ENCODE measurements at regions not wholly inside any gene's neighbourhood (a gene's known extent, or its start where the extent isn't known, plus 50 kb on each side); places are given as distances from the start of the nearest gene placed in this dataset.

GRCh38 chr6:91303326-91303725 lies 716.5 kb upstream of the MAP3K7 start:
- H3K27me3 Mint-ChIP-seq (ENCODE audit: low read depth) = no peaks in the 10 kb centered on the region

GRCh38 chr6:91299544-91300491 lies 712.9 kb upstream of the MAP3K7 start:
- peaks cover 8% of the 10 kb centered on the region for H3K9me3 Mint-ChIP-seq
- no peak for DNase-seq (ENCODE audit: low spot score)
- no peaks in the 10 kb centered on the region for H3K27me3 Mint-ChIP-seq (ENCODE audit: low read depth)
- no peaks in the 10 kb centered on the region for H3K36me3 Mint-ChIP-seq (ENCODE audit: low read depth)
- no peaks in the 10 kb centered on the region for H3K4me1 Mint-ChIP-seq (ENCODE audit: low read depth)
- no peak overlapping the region for H3K27ac Mint-ChIP-seq
- H3K4me3 Mint-ChIP-seq = no peak overlapping the region

More at GRCh38 chr6:91303326-91303725, 716.5 kb upstream of the MAP3K7 start:
- no peak overlapping the region for H3K27ac Mint-ChIP-seq
- no peak overlapping the region for H3K4me3 Mint-ChIP-seq
- H3K36me3 Mint-ChIP-seq (ENCODE audit: low read depth) = no peaks in the 10 kb centered on the region
- no peak for DNase-seq (ENCODE audit: low spot score)
- peaks cover 9% of the 10 kb centered on the region for H3K9me3 Mint-ChIP-seq
- H3K4me1 Mint-ChIP-seq (ENCODE audit: low read depth) = no peaks in the 10 kb centered on the region

- no peak for DNase-seq (ENCODE audit: low spot score)
- no peak overlapping the region for H3K4me3 Mint-ChIP-seq
Measured at GRCh38 chr6:91298543-91299145, 711.8 kb upstream of the MAP3K7 start.

GRCh38 chr6:91293395-91293794 lies 706.5 kb upstream of the MAP3K7 start:
- DNase-seq (ENCODE audit: low spot score) = no peak
- H3K27ac Mint-ChIP-seq = no peak overlapping the region
- H3K36me3 Mint-ChIP-seq (ENCODE audit: low read depth) = no peaks in the 10 kb centered on the region
- H3K9me3 Mint-ChIP-seq = no peaks in the 10 kb centered on the region
- H3K4me1 Mint-ChIP-seq (ENCODE audit: low read depth) = no peaks in the 10 kb centered on the region
- H3K4me3 Mint-ChIP-seq = no peak overlapping the region
- no peaks in the 10 kb centered on the region for H3K27me3 Mint-ChIP-seq (ENCODE audit: low read depth)

More at GRCh38 chr6:91298543-91299145, 711.8 kb upstream of the MAP3K7 start:
- H3K27ac Mint-ChIP-seq = no peak overlapping the region
- H3K27me3 Mint-ChIP-seq (ENCODE audit: low read depth) = no peaks in the 10 kb centered on the region
- no peaks in the 10 kb centered on the region for H3K36me3 Mint-ChIP-seq (ENCODE audit: low read depth)
- H3K9me3 Mint-ChIP-seq = peaks cover 5% of the 10 kb centered on the region
- H3K4me1 Mint-ChIP-seq (ENCODE audit: low read depth) = no peaks in the 10 kb centered on the region

GRCh38 chr6:91291071-91291470 lies 704.2 kb upstream of the MAP3K7 start:
- no peaks in the 10 kb centered on the region for H3K9me3 Mint-ChIP-seq
- H3K27ac Mint-ChIP-seq = no peak overlapping the region
- no peaks in the 10 kb centered on the region for H3K4me1 Mint-ChIP-seq (ENCODE audit: low read depth)
- H3K4me3 Mint-ChIP-seq = no peak overlapping the region
- no peak for DNase-seq (ENCODE audit: low spot score)
- H3K27me3 Mint-ChIP-seq (ENCODE audit: low read depth) = no peaks in the 10 kb centered on the region
- no peaks in the 10 kb centered on the region for H3K36me3 Mint-ChIP-seq (ENCODE audit: low read depth)

GRCh38 chr6:91288741-91289140 lies 701.9 kb upstream of the MAP3K7 start:
- no peaks in the 10 kb centered on the region for H3K4me1 Mint-ChIP-seq (ENCODE audit: low read depth)
- H3K27ac Mint-ChIP-seq = no peak overlapping the region
- H3K27me3 Mint-ChIP-seq (ENCODE audit: low read depth) = no peaks in the 10 kb centered on the region
- DNase-seq (ENCODE audit: low spot score) = no peak
- H3K36me3 Mint-ChIP-seq (ENCODE audit: low read depth) = no peaks in the 10 kb centered on the region
- H3K9me3 Mint-ChIP-seq = no peaks in the 10 kb centered on the region
- no peak overlapping the region for H3K4me3 Mint-ChIP-seq

GRCh38 chr6:91281901-91282300 lies 695.0 kb upstream of the MAP3K7 start:
- no peaks in the 10 kb centered on the region for H3K4me1 Mint-ChIP-seq (ENCODE audit: low read depth)
- H3K4me3 Mint-ChIP-seq = no peak overlapping the region
- H3K27me3 Mint-ChIP-seq (ENCODE audit: low read depth) = no peaks in the 10 kb centered on the region
- H3K9me3 Mint-ChIP-seq = no peaks in the 10 kb centered on the region
- H3K36me3 Mint-ChIP-seq (ENCODE audit: low read depth) = no peaks in the 10 kb centered on the region
- DNase-seq (ENCODE audit: low spot score) = no peak
- H3K27ac Mint-ChIP-seq = no peak overlapping the region

GRCh38 chr6:91280494-91280830 lies 693.6 kb upstream of the MAP3K7 start:
- Mint-ChIP-seq H3K36me3 (ENCODE audit: low read depth) (no peaks in the 10 kb centered on the region), H3K27me3 (ENCODE audit: low read depth) (no peaks in the 10 kb centered on the region), H3K9me3 (no peaks in the 10 kb centered on the region), H3K27ac (no peak overlapping the region), H3K4me3 (no peak overlapping the region), H3K4me1 (ENCODE audit: low read depth) (no peaks in the 10 kb centered on the region)
- DNase-seq (ENCODE audit: low spot score) = no peak

- DNase-seq (ENCODE audit: low spot score) = no peak
Measured at GRCh38 chr6:91279740-91280493, 693.0 kb upstream of the MAP3K7 start.

GRCh38 chr6:91278416-91278815 lies 691.5 kb upstream of the MAP3K7 start:
- Mint-ChIP-seq H3K9me3 (no peaks in the 10 kb centered on the region), H3K27ac (no peak overlapping the region), H3K4me1 (ENCODE audit: low read depth) (no peaks in the 10 kb centered on the region), H3K4me3 (no peak overlapping the region), H3K27me3 (ENCODE audit: low read depth) (no peaks in the 10 kb centered on the region), H3K36me3 (ENCODE audit: low read depth) (no peaks in the 10 kb centered on the region)
- no peak for DNase-seq (ENCODE audit: low spot score)

More at GRCh38 chr6:91279740-91280493, 693.0 kb upstream of the MAP3K7 start:
- no peaks in the 10 kb centered on the region for H3K36me3 Mint-ChIP-seq (ENCODE audit: low read depth)
- H3K27ac Mint-ChIP-seq = no peak overlapping the region
- H3K4me3 Mint-ChIP-seq = no peak overlapping the region
- no peaks in the 10 kb centered on the region for H3K9me3 Mint-ChIP-seq
- H3K4me1 Mint-ChIP-seq (ENCODE audit: low read depth) = no peaks in the 10 kb centered on the region
- no peaks in the 10 kb centered on the region for H3K27me3 Mint-ChIP-seq (ENCODE audit: low read depth)

GRCh38 chr6:91276315-91276714 lies 689.4 kb upstream of the MAP3K7 start:
- Mint-ChIP-seq H3K36me3 (ENCODE audit: low read depth) (no peaks in the 10 kb centered on the region), H3K27ac (no peak overlapping the region), H3K9me3 (no peaks in the 10 kb centered on the region), H3K4me3 (no peak overlapping the region), H3K27me3 (ENCODE audit: low read depth) (no peaks in the 10 kb centered on the region), H3K4me1 (ENCODE audit: low read depth) (no peaks in the 10 kb centered on the region)
- DNase-seq (ENCODE audit: low spot score) = no peak

GRCh38 chr6:91273729-91274128 lies 686.9 kb upstream of the MAP3K7 start:
- Mint-ChIP-seq H3K27me3 (ENCODE audit: low read depth) (no peaks in the 10 kb centered on the region), H3K4me3 (no peak overlapping the region), H3K27ac (no peak overlapping the region), H3K4me1 (ENCODE audit: low read depth) (no peaks in the 10 kb centered on the region), H3K36me3 (ENCODE audit: low read depth) (no peaks in the 10 kb centered on the region), H3K9me3 (peaks cover 5% of the 10 kb centered on the region)
- no peak for DNase-seq (ENCODE audit: low spot score)

- Mint-ChIP-seq H3K36me3 (ENCODE audit: low read depth) (no peaks in the 10 kb centered on the region), H3K27me3 (ENCODE audit: low read depth) (no peaks in the 10 kb centered on the region), H3K4me3 (no peak overlapping the region), H3K9me3 (peaks cover 5% of the 10 kb centered on the region), H3K27ac (no peak overlapping the region), H3K4me1 (ENCODE audit: low read depth) (no peaks in the 10 kb centered on the region)
- no peak for DNase-seq (ENCODE audit: low spot score)
Measured at GRCh38 chr6:91271807-91272206, 684.9 kb upstream of the MAP3K7 start.

- Mint-ChIP-seq H3K27me3 (ENCODE audit: low read depth) (no peaks in the 10 kb centered on the region), H3K36me3 (ENCODE audit: low read depth) (no peaks in the 10 kb centered on the region), H3K27ac (no peak overlapping the region), H3K9me3 (peaks cover 5% of the 10 kb centered on the region), H3K4me1 (ENCODE audit: low read depth) (no peaks in the 10 kb centered on the region), H3K4me3 (no peak overlapping the region)
- DNase-seq (ENCODE audit: low spot score) = no peak
Measured at GRCh38 chr6:91268941-91269340, 682.1 kb upstream of the MAP3K7 start.
